Embryonic facial prominence (tissue), 1 donor: ENCODE measurements at regions not wholly inside any gene's neighbourhood (a gene's known extent, or its start where the extent isn't known, plus 50 kb on each side); places are given as distances from the start of the nearest gene placed in this dataset.
"Not testable (repeated sequence)": the region's sequence is repeated elsewhere in the genome, so short reads cannot be mapped to it uniquely, and the experiment has no call there.

Experiments used
- DNase-seq: peaks from one replicate; pipeline ENCODE4 v3.0.0-alpha.2; 2016; ENCODE audit errors: extremely low spot score

GRCh38 chr20:40849456-40849855 lies 160.4 kb upstream of the MAFB start:
- no peak for DNase-seq

GRCh38 chr20:40851051-40851450 lies 162.0 kb upstream of the MAFB start:
- DNase-seq: no peak

GRCh38 chr20:40855269-40855668 lies 166.2 kb upstream of the MAFB start:
- DNase-seq: no peak

GRCh38 chr20:40856653-40857052 lies 167.6 kb upstream of the MAFB start:
- DNase-seq: no peak

- DNase-seq: no peak
Measured at GRCh38 chr20:40860487-40860902, 168.1 kb upstream of the TOP1 start.

- no peak for DNase-seq
Measured at GRCh38 chr20:40861427-40862008, 167.1 kb upstream of the TOP1 start.

- DNase-seq: no peak
Measured at GRCh38 chr20:40863355-40863919, 165.2 kb upstream of the TOP1 start.

GRCh38 chr20:40864470-40864869 lies 164.2 kb upstream of the TOP1 start:
- no peak for DNase-seq

GRCh38 chr20:40865095-40865494 lies 163.5 kb upstream of the TOP1 start:
- DNase-seq: no peak

- DNase-seq: no peak
Measured at GRCh38 chr20:40866056-40866455, 162.6 kb upstream of the TOP1 start.

- peak; percentile 8 for DNase-seq
Measured at GRCh38 chr20:40868551-40869217, 159.9 kb upstream of the TOP1 start.

- no peak for DNase-seq
Measured at GRCh38 chr20:40869218-40870147, 159.1 kb upstream of the TOP1 start.

- no peak for DNase-seq
Measured at GRCh38 chr20:40875116-40876085, 153.2 kb upstream of the TOP1 start.

GRCh38 chr20:40878099-40878498 lies 150.5 kb upstream of the TOP1 start:
- DNase-seq: not testable (repeated sequence)

GRCh38 chr20:40880063-40880728 lies 148.4 kb upstream of the TOP1 start:
- DNase-seq: no peak

- DNase-seq: no peak
Measured at GRCh38 chr20:40880729-40881109, 147.9 kb upstream of the TOP1 start.

- DNase-seq: no peak
Measured at GRCh38 chr20:40882152-40882551, 146.5 kb upstream of the TOP1 start.

- DNase-seq: no peak
Measured at GRCh38 chr20:40883097-40883496, 145.5 kb upstream of the TOP1 start.

- DNase-seq: no peak
Measured at GRCh38 chr20:40887105-40887504, 141.5 kb upstream of the TOP1 start.

- DNase-seq: not testable (repeated sequence)
Measured at GRCh38 chr20:40889266-40889665, 139.4 kb upstream of the TOP1 start.

GRCh38 chr20:40890181-40890580 lies 138.4 kb upstream of the TOP1 start:
- DNase-seq: no peak
